Lung (tissue), 11 donors: ENCODE measurements at regions not wholly inside any gene's neighbourhood (a gene's known extent, or its start where the extent isn't known, plus 50 kb on each side); places are given as distances from the start of the nearest gene placed in this dataset.
A peak's percentile ranks its signal among the peaks of the same experiment; 100 is the strongest.

Experiments
- ATAC-seq: fragments of 200-7000 bp; cut with Tn5 transposase; one replicate; pipeline ENCODE4 v1.9.1; 2020; ENCODE audit warnings: moderate number of reproducible peaks; ENCODE audit not compliant: insufficient read depth, low FRiP score
- DNase-seq, 3 donors: peaks; one replicate each; pipeline ENCODE4 v3.0.0-alpha.2; 2013 to 2017
- H3K27ac ChIP-seq, 2 donors: one replicate each; pipeline ENCODE4 v1.5.1; 2013; ENCODE audit warnings: mild to moderate bottlenecking in 2 of 2, moderate library complexity in 2 of 2, control low read depth in 1 of 2, inconsistent platforms in 1 of 2, low read depth in 1 of 2, low read length in 1 of 2
- H3K27me3 ChIP-seq, 3 donors: one replicate each; pipeline ENCODE4 v1.5.1; 2013; ENCODE audit warnings: low read length in 2 of 3; ENCODE audit not compliant: control insufficient read depth in 3 of 3, insufficient read depth in 3 of 3
- H3K36me3 ChIP-seq, 4 donors: one replicate each; pipeline ENCODE4 v1.5.1; 2013; ENCODE audit warnings: low read length in 4 of 4, mild to moderate bottlenecking in 1 of 4, moderate library complexity in 1 of 4; ENCODE audit not compliant: control insufficient read depth in 4 of 4, insufficient read depth in 4 of 4
- H3K4me1 ChIP-seq, 5 donors: one replicate each; pipeline ENCODE4 v1.5.1; 2013; ENCODE audit warnings: low read length in 5 of 5, mild to moderate bottlenecking in 2 of 5, moderate library complexity in 1 of 5; ENCODE audit not compliant: control insufficient read depth in 5 of 5, insufficient read depth in 5 of 5
- H3K4me3 ChIP-seq: one replicate; pipeline ENCODE4 v1.5.1; 2013; ENCODE audit warnings: mild to moderate bottlenecking, control low read depth, moderate library complexity
- H3K9ac ChIP-seq, 2 donors: one replicate each; pipeline ENCODE4 v1.5.1; 2013; ENCODE audit warnings: low read length in 2 of 2, control low read depth in 1 of 2; ENCODE audit not compliant: insufficient read depth in 1 of 2
- H3K9me3 ChIP-seq, 4 donors: one replicate each; pipeline ENCODE4 v1.5.1; 2013; ENCODE audit warnings: low read length in 3 of 4, mild to moderate bottlenecking in 1 of 4, moderate library complexity in 1 of 4; ENCODE audit not compliant: control insufficient read depth in 4 of 4, insufficient read depth in 3 of 4
- WGBS, 2 donors: extraction: QIAGEN DNeasy Blood & Tissue Kit; methylation state at CpG; one replicate each; pipeline ENCODE4 v1.1.7; 2013; 5-methylcytosine and 5-hydroxymethylcytosine counted together
- TF ChIP-seq, protein P1 (sequence below): IDR thresholded peaks from 2 replicates; pipeline ENCODE4 v1.5.1; 2012; ENCODE audit warnings: mild to moderate bottlenecking; ENCODE audit errors: control extremely low read depth, extremely low read depth
- donor health status: control.
- donor health status: control.
- donor health status: Bipolar disorder and iron deficiency.
- donor health status: healthy.
- donor health status: DM: yes; HTN: yes; CAD: no.

DNA sequence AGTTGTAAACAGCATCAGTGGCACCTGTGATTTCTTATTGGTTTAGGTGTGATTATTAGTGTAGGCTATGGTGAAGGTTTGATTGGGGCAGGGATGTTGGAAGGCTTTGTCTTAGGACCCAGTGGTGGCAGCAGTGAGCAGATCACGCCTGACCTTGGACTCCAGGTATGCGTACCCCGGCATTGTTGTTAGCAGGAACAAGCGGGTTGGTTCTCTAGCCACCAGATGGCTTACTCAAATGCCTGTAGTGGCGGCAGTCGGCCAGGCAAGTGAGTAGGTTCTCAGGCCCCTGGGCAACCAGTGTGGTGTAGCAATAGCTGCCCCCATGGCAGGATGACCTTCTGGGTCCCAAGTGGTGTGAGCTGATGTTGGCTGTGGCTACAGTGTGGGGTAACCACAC is 558.3 kb downstream of the KCNJ3 start:
- H3K9me3 ChIP-seq = no peaks in the 10 kb centered on the region
- ATAC-seq = no peak
- H3K27me3 ChIP-seq = no peaks in the 10 kb centered on the region
- H3K9ac ChIP-seq = no peak overlapping the region
- H3K4me3 ChIP-seq = no peak overlapping the region
- no peak overlapping the region for H3K27ac ChIP-seq
- H3K36me3 ChIP-seq = no peaks in the 10 kb centered on the region
- TF ChIP-seq, protein P1, sequence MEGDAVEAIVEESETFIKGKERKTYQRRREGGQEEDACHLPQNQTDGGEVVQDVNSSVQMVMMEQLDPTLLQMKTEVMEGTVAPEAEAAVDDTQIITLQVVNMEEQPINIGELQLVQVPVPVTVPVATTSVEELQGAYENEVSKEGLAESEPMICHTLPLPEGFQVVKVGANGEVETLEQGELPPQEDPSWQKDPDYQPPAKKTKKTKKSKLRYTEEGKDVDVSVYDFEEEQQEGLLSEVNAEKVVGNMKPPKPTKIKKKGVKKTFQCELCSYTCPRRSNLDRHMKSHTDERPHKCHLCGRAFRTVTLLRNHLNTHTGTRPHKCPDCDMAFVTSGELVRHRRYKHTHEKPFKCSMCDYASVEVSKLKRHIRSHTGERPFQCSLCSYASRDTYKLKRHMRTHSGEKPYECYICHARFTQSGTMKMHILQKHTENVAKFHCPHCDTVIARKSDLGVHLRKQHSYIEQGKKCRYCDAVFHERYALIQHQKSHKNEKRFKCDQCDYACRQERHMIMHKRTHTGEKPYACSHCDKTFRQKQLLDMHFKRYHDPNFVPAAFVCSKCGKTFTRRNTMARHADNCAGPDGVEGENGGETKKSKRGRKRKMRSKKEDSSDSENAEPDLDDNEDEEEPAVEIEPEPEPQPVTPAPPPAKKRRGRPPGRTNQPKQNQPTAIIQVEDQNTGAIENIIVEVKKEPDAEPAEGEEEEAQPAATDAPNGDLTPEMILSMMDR = no peak
- no peaks in the 10 kb centered on the region for H3K4me1 ChIP-seq
- WGBS, 2 donors = 86 to 94% methylated on average over 6 of the region's 6 CpGs
- no peak for DNase-seq

GRCh38 chr2:155250800-155251199 is 552.3 kb downstream of the KCNJ3 start:
- ATAC-seq (no peak), DNase-seq (peak in 1 of 3 donors; percentile 3)
- Histone ChIP-seq H3K9me3 (no peaks in the 10 kb centered on the region), H3K4me1 (no peaks in the 10 kb centered on the region), H3K27ac (no peak overlapping the region), H3K36me3 (no peaks in the 10 kb centered on the region), H3K27me3 (no peaks in the 10 kb centered on the region), H3K9ac (no peak overlapping the region), H3K4me3 (no peak overlapping the region)
- 27 to 45% methylated on average over 2 of the region's 2 CpGs for WGBS, 2 donors
- TF ChIP-seq, protein P1 = no peak

- Histone ChIP-seq H3K4me1 (no peaks in the 10 kb centered on the region), H3K27ac (no peak overlapping the region), H3K36me3 (no peaks in the 10 kb centered on the region), H3K27me3 (no peaks in the 10 kb centered on the region), H3K9me3 (peaks cover 0 to 4% (median 0%) of the 10 kb centered on the region in 4 donors), H3K9ac (no peak overlapping the region), H3K4me3 (no peak overlapping the region)
- no peak for ATAC-seq
- 40 to 62% methylated on average over 4 of the region's 4 CpGs for WGBS, 2 donors
- DNase-seq = no peak
- TF ChIP-seq, protein P1 = no peak
These were observed 541.7 kb downstream of the KCNJ3 start for GRCh38 chr2:155240176-155240575.

DNA sequence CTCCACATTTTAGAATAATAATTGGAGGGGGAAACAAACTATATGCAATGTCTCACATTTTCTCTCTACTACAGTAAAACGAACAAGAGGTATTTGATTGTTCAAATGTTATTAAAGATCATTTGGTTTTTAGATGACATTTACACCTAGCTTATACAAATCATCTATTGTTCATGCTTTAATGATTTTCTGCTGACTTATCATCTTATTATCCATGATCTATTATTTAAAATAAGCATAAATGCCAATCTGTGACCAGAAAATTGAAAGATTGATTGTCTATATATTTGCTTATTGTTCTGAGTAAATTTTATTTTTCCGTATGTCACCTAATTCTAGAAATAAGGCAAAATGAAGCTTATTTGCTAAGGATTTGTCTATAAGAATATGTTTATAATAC is 537.2 kb downstream of the KCNJ3 start:
- ATAC-seq = no peak
- Histone ChIP-seq H3K27me3 (no peaks in the 10 kb centered on the region), H3K9ac (no peak overlapping the region), H3K27ac (no peak overlapping the region), H3K36me3 (no peaks in the 10 kb centered on the region), H3K4me1 (no peaks in the 10 kb centered on the region), H3K4me3 (no peak overlapping the region), H3K9me3 (peaks cover 0 to 4% (median 0%) of the 10 kb centered on the region in 4 donors)
- no peak for DNase-seq
- 85 to 87% methylated on average over 2 of the region's 2 CpGs for whole genome bisulfite sequencing, 2 donors
- TF ChIP-seq, protein P1 = no peak
